ENCODE measurements at regions not wholly inside any gene's neighbourhood (a gene's known extent, or its start where the extent isn't known, plus 50 kb on each side); places are given as distances from the start of the nearest gene placed in this dataset.
"Not testable (repeated sequence)": the region's sequence is repeated elsewhere in the genome, so short reads cannot be mapped to it uniquely, and the experiment has no call there.

- H3K4me2 ChIP-seq (ENCODE audit: low read length) = no peak overlapping the region
- no peak overlapping the region for H2AFZ ChIP-seq (ENCODE audit: low read depth, low read length)
- TF ChIP-seq TAF1 (IDR thresholded peaks at IDR 0.05; ENCODE audit: low read depth) (no peak), EZH2 (IDR thresholded peaks at IDR 0.05; ENCODE audit: borderline replicate concordance, insufficient read depth, low read length, poor library complexity, severe bottlenecking) (no peak), REST (IDR thresholded peaks at IDR 0.05; ENCODE audit: borderline replicate concordance) (no peak), EP300 (conservative IDR thresholded peaks at IDR 0.05; ENCODE audit: poor library complexity, severe bottlenecking) (no peak), CTCF (IDR thresholded peaks at IDR 0.05; ENCODE audit: poor library complexity, severe bottlenecking) (no peak), MXI1 (conservative IDR thresholded peaks at IDR 0.05; ENCODE audit: poor library complexity, severe bottlenecking) (no peak), SMC3 (conservative IDR thresholded peaks at IDR 0.05; ENCODE audit: poor library complexity) (no peak), RAD21 (conservative IDR thresholded peaks at IDR 0.05) (no peak), POLR2AphosphoS5 (IDR thresholded peaks at IDR 0.05) (no peak)
- no peaks in the 10 kb centered on the region for H3K9me2 ChIP-seq (ENCODE audit: insufficient read depth, low read length)
- no peaks in the 10 kb centered on the region for H3K27me3 ChIP-seq (ENCODE audit: insufficient read depth, low read depth, low read length)
- no peak overlapping the region for H3K27ac ChIP-seq (ENCODE audit: low read length)
- H3K9ac ChIP-seq (ENCODE audit: low read length) = no peak overlapping the region
- H3K9me3 ChIP-seq (ENCODE audit: low read length) = no peaks in the 10 kb centered on the region
- H3K4me3 ChIP-seq (ENCODE audit: low read length) = no peak overlapping the region
- H3F3A ChIP-seq (ENCODE audit: insufficient read depth, low read length, poor library complexity, severe bottlenecking) = no peaks in the 10 kb centered on the region
- no peaks in the 10 kb centered on the region for H4K20me1 ChIP-seq (ENCODE audit: insufficient read depth)
- no peaks in the 10 kb centered on the region for H3K79me2 ChIP-seq (replicated peaks; ENCODE audit: insufficient read depth, low read length)
- no peaks in the 10 kb centered on the region for H3K36me3 ChIP-seq (ENCODE audit: insufficient read depth, low read length)
Measured at GRCh38 chr12:131223171-131223761, 269.6 kb downstream of the ADGRD1 start.

GRCh38 chr12:131223791-131224225 lies 270.1 kb downstream of the ADGRD1 start:
- no peaks in the 10 kb centered on the region for H3K27me3 ChIP-seq (ENCODE audit: insufficient read depth, low read depth, low read length)
- no peak overlapping the region for H3K4me2 ChIP-seq (ENCODE audit: low read length)
- no peaks in the 10 kb centered on the region for H3K9me2 ChIP-seq (ENCODE audit: insufficient read depth, low read length)
- H2AFZ ChIP-seq (ENCODE audit: low read depth, low read length) = no peak overlapping the region
- H3K4me3 ChIP-seq (ENCODE audit: low read length) = no peak overlapping the region
- H3K9me3 ChIP-seq (ENCODE audit: low read length) = no peaks in the 10 kb centered on the region
- H3K9ac ChIP-seq (ENCODE audit: low read length) = no peak overlapping the region
- no peaks in the 10 kb centered on the region for H4K20me1 ChIP-seq (ENCODE audit: insufficient read depth)
- H3F3A ChIP-seq (ENCODE audit: insufficient read depth, low read length, poor library complexity, severe bottlenecking) = no peaks in the 10 kb centered on the region
- no peaks in the 10 kb centered on the region for H3K79me2 ChIP-seq (replicated peaks; ENCODE audit: insufficient read depth, low read length)
- H3K36me3 ChIP-seq (ENCODE audit: insufficient read depth, low read length) = no peaks in the 10 kb centered on the region
- no peak overlapping the region for H3K27ac ChIP-seq (ENCODE audit: low read length)
- TF ChIP-seq REST (IDR thresholded peaks at IDR 0.05; ENCODE audit: borderline replicate concordance) = no peak

DNA sequence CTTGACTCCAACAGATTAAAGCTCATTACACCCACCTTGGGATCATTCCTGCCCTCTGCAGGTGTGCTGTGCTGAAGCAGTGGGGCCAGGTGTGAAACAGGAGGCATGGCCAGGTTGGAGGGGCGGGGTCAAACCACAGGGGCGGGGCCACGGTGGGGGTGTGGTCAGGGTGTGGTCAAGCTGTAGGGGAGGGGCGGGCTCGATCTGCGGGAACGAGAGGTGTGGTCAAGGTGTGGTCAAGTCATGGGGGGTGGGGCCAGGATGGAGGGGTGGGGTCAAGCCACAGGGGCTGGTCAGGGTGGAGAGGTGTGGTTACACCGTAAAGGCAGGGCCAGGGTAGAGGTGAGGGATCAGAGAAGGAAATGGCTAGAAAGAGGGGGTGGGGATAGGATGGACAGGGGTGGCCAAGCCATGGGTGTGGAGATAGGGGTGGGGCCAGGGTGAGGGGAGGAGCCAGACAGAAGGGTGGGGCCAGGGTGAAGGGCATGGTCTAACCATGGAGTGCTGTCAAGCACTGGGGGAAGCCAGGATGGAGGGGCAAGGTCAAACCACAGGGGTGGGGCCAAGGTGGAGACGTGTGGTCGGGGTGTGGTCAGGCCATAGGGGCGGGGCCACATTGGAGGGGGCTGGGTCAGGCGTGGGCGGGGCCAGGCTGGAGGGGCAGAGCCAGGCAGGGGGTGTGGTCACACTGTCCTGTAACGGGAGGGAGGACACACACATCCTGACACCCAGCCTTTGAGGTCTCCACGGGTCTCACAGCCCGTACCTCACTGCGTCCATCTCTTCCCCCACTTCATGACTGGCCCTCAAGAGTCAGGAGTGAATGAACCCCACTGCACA lies 270.7 kb downstream of the ADGRD1 start:
- H3K36me3 ChIP-seq (ENCODE audit: insufficient read depth, low read length); H3K27me3 ChIP-seq (ENCODE audit: insufficient read depth, low read depth, low read length); H3K4me3 ChIP-seq (ENCODE audit: low read length); H3K9me3 ChIP-seq (ENCODE audit: low read length); H3K4me2 ChIP-seq (ENCODE audit: low read length); H2AFZ ChIP-seq (ENCODE audit: low read depth, low read length); H3F3A ChIP-seq (ENCODE audit: insufficient read depth, low read length, poor library complexity, severe bottlenecking); H3K9ac ChIP-seq (ENCODE audit: low read length); H3K27ac ChIP-seq (ENCODE audit: low read length); H3K9me2 ChIP-seq (ENCODE audit: insufficient read depth, low read length); H3K79me2 ChIP-seq (replicated peaks; ENCODE audit: insufficient read depth, low read length); H4K20me1 ChIP-seq (ENCODE audit: insufficient read depth): not testable (repeated sequence)

GRCh38 chr12:131225066-131225380 lies 271.3 kb downstream of the ADGRD1 start:
- H3K27ac ChIP-seq (ENCODE audit: low read length); H3K4me2 ChIP-seq (ENCODE audit: low read length); H3K79me2 ChIP-seq (replicated peaks; ENCODE audit: insufficient read depth, low read length); H3K9me2 ChIP-seq (ENCODE audit: insufficient read depth, low read length); H2AFZ ChIP-seq (ENCODE audit: low read depth, low read length); H3K9me3 ChIP-seq (ENCODE audit: low read length); H3K9ac ChIP-seq (ENCODE audit: low read length); H3K27me3 ChIP-seq (ENCODE audit: insufficient read depth, low read depth, low read length); H3K4me3 ChIP-seq (ENCODE audit: low read length); H3F3A ChIP-seq (ENCODE audit: insufficient read depth, low read length, poor library complexity, severe bottlenecking); H3K36me3 ChIP-seq (ENCODE audit: insufficient read depth, low read length); H4K20me1 ChIP-seq (ENCODE audit: insufficient read depth): not testable (repeated sequence)

All from neural cell (in vitro differentiated cells).